Mammary epithelial cell (primary cell): ENCODE measurements at regions not wholly inside any gene's neighbourhood (a gene's known extent, or its start where the extent isn't known, plus 50 kb on each side); places are given as distances from the start of the nearest gene placed in this dataset.

Source experiments
- EZH2 ChIP-seq: IDR thresholded peaks from 2 replicates; pipeline ENCODE4 v1.6.1; 2012; ENCODE audit warnings: low read length, inconsistent platforms, borderline replicate concordance
- TF ChIP-seq, protein P1 (sequence below), 2 donors: IDR thresholded peaks in 1 of 2; conservative IDR thresholded peaks in 1 of 2; 2 replicates each; pipeline ENCODE4 v1.5.1; 2011 to 2012; ENCODE audit warnings: inconsistent platforms in 2 of 2, low read length in 2 of 2, mild to moderate bottlenecking in 2 of 2, control low read depth in 1 of 2, low read depth in 1 of 2; ENCODE audit not compliant: insufficient read depth in 1 of 2; ENCODE audit errors: extremely low read depth in 1 of 2

DNA sequence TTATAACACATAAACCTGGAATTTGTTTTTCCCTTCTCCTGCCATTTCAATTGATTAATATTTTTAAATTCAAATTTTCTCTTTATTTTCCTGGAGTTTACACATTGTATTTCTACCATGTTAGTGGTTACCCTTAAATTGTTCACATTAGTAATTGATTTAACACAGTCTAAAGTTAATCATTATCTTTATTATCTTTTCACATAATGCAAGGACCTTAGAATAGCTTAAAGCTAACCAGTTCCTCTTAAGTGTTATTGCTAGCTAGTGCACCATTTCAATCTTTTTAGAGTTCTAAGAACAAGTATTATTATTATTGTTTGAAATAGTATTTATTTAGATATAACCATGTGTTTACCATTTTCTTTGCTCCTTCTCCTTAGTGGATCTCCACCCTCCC is 251.2 kb upstream of the FBXL7 start:
- TF ChIP-seq EZH2, result no peak
- TF ChIP-seq, protein P1, sequence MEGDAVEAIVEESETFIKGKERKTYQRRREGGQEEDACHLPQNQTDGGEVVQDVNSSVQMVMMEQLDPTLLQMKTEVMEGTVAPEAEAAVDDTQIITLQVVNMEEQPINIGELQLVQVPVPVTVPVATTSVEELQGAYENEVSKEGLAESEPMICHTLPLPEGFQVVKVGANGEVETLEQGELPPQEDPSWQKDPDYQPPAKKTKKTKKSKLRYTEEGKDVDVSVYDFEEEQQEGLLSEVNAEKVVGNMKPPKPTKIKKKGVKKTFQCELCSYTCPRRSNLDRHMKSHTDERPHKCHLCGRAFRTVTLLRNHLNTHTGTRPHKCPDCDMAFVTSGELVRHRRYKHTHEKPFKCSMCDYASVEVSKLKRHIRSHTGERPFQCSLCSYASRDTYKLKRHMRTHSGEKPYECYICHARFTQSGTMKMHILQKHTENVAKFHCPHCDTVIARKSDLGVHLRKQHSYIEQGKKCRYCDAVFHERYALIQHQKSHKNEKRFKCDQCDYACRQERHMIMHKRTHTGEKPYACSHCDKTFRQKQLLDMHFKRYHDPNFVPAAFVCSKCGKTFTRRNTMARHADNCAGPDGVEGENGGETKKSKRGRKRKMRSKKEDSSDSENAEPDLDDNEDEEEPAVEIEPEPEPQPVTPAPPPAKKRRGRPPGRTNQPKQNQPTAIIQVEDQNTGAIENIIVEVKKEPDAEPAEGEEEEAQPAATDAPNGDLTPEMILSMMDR (conservative IDR thresholded peaks at IDR 0.05 in 1 of 2, IDR thresholded peaks at IDR 0.05 in 1 of 2; ENCODE audit: extremely low read depth in 1 of 2, insufficient read depth in 1 of 2, low read depth in 1 of 2, low read length in 2 of 2), result no peak
